ENCODE measurements at regions not wholly inside any gene's neighbourhood (a gene's known extent, or its start where the extent isn't known, plus 50 kb on each side); places are given as distances from the start of the nearest gene placed in this dataset.
"Not testable (repeated sequence)": the region's sequence is repeated elsewhere in the genome, so short reads cannot be mapped to it uniquely, and the experiment has no call there.

DNA sequence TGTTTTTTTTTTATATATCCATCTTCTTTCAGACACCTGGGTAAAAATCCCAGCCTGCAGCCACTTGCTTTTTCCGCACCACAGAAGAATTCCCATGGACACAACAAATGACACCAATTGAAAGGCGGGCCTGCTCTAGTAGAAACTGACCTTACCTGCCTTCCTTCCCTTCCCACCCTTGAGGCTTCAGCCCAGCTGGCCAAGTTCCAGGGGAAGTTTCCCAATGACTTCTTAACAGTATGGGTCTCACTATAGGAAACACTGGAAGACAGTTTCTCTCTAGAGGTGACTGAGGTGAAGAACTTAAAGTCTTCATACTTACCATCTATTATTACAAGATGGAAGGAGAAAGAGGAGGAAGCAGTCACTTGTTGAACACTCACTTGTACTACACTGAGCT is 714.2 kb upstream of the NR2F2 start:
- DNase-seq (ENCODE audit: low read depth) = no peak

DNA sequence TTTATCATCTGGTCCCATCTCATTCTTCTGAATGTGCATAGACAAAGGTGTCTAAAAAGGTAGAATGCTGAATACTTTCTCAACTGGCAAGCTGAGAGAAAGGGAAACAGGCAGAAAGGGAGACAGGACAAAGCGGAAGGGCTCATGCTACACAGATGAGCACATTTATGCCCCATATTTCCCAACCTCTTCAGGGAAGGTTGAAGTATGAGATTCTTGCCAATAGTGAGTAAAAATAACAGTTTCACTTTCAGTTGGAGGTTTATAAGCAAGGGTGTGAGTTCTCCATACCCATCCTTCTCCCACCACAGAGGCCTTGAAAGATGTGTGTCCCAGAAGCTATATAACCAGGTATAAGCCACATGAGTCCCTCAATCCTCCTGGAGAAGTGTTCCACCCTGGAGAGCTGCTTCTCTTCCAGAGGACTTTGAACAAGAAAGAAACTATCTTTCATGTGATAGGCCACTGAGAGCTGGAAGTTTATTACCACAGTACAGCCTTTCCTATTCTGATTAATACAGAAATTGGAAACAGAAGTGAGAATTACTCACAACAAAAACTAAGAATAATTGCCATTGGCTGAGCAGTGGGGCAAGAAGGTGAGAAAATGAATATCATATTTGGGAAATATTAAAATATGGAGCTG is 709.4 kb upstream of the NR2F2 start:
- no peak for DNase-seq (ENCODE audit: low read depth)

DNA sequence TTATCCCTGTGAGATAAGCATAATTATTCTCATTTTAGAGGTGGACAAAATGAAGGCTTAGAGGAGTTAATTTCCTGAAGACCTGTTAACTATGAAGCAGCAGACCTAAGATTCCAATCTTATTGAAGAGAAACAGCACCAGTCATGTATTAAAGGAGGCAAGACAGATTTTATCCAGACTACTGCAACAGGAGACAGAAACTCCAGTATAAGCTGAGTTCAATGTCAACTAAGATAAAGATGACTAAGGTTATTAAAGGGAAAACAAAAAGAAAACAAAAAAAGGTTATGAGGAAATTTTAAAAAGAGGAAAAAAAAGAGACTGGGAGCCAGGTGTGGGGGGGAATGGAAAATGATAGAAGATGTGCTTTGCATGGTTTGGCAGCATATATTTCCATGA is 707.7 kb upstream of the NR2F2 start:
- no peak for DNase-seq (ENCODE audit: low read depth)

DNA sequence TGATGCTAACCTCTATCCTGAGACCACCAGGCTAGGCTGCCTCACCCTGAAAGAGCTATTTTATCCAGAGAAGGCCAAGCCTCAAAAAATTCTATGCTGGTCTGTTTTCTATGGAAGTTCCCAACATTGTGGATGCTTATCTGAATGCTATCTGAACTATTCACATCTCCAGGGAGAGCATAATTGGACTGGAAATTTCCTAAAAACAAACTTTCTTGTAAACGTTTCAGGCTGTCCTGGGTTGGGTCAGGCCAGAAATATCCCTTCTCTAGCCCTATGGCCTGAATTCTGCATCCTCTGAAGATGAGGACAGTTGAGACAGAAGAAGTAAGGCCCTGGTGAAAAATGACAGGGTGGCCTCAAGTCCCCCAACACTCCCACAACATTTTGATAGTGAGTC is 706.4 kb upstream of the NR2F2 start:
- no peak for DNase-seq (ENCODE audit: low read depth)

DNA sequence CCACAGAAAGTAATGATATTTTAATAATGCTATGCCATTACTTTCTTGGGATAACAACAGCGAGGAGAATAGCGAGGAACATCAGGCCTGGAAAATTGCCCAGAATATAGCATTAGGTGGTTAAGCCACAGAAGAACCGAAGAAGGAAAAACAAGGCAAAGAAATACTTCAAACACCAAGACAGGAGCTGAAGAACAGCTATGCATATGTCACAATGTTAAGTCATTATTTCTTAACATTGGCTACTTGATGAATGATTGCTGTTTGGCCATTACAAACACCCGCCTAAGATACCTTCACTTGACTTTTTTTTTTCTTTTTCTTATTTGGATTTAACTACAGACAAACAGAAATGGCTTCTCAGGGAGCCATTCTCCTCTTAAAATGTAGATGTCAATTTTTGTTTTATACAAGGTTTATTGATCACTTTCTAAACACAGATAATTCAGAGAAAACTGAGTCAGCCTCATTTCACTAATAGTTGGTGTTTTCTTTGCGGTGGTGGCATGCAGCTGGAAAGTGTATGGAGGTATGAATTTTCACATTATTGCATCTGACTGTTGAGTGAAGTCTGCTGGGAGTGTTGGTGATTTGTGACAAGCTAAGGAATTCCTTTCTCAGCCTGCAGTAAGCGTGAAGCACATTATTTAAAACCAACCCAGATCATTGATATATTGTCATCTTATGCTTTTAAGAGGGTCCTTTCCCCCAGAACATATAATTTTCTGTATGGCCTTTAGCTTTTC is 705.7 kb upstream of the NR2F2 start:
- DNase-seq (ENCODE audit: low read depth) = no peak

DNA sequence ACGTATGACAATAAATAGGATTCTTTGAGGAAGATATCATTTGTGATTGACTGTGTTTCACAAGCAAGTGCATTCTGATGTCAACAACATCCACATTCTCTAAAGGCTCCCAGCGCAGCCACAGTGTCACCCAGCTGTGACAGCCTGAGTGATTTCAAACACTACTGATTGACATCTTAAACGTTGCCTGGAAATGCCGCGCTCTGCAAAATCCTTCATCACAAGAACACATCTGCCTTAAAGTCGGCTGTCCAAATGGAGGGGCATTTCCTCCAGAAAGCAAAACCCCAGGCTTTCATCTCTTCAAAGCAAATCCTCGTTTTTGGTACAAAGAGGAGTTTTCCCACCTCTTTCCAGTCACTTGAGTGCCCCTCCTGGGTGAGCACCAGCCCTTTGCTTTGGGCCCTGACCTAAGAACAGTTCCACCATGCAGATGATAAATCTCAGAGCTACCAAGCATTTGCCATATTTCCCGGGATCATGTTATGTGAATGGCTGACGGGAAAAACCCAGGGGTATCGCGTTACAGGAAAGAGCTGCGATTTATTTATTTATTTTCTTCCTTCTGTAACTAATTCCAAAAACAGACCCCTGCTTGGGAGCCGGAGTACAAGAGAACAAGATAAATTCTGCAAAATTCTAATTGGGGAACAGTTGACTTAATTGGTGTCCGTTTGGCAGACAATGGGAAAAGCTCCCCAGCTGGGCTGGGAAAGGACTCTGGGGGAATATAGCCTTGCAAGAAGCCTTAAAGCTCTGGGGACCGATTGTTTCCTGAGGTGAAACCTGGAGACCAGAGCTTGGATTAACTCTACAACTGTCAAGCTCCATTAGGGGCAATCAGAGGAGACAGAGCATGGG is 703.8 kb upstream of the NR2F2 start:
- DNase-seq (ENCODE audit: low read depth) = no peak

DNA sequence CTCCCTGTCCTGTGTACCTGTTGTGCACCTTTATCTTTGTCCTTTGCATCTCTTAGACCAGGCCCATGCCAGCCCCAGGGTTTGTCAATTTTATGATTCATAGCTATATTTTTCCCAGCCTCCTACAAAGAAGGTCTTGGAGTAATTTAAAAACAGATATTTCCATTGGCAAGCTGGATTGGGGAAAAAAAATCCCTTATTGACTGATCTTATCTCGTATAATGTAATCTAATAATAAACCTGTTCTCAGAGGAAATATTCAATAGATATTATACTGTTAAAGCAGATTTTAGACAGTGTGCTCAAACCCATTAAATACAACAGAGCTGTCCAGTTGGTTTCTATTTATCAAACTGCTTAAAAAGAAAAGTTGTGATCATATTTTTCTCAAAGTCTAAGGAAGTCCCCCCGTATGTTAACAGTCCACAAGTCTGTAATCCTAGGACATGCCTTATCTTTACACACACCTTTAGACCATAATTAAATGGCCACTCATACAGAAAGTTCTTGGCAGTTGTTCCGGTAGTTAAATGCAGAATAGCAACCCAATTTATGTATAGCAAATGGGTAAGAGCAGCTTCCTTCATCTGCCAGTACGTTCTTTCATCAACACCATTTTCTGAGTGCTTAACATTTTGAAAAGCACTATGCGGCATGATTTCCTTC is 700.9 kb upstream of the NR2F2 start:
- DNase-seq (ENCODE audit: low read depth) = no peak

DNA sequence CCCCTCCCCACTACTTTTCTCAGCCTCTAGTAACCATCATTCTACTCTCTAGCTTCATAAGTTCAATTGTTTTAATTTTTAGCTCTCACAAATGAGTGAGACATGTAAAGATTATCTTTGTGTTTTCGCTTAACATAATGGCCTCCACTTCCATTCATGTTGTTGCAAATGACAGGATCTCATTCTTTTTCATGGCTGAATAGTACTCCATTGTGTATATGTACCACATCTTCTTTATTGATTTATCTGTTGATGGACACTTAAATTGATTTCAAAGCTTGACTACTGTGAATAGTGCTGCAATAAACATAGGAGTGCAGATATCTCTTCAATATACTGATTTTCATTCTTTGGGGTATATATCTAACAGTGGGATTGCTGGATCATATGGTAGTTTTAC is 699.8 kb upstream of the NR2F2 start:
- no peak for DNase-seq (ENCODE audit: low read depth)

DNA sequence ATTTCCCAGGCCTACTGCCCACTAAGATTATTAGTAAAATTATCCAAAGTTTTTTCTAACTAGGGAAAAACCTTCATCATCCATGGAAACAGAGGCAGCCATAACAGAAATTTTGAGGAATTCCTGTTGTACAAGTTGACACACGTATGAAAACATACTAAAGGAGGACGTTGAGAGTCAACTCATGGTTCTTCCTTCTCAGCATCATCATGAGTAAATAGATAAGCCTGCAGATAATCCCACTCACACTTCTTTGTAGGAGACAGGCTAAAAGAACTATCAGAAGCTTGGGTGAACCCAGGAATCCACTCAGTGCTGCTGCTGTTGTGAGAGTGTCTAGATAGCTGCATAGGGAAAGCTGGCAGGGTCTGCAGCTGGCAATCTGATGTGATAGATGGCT is 694.8 kb upstream of the NR2F2 start:
- DNase-seq (ENCODE audit: low read depth) = no peak

DNA sequence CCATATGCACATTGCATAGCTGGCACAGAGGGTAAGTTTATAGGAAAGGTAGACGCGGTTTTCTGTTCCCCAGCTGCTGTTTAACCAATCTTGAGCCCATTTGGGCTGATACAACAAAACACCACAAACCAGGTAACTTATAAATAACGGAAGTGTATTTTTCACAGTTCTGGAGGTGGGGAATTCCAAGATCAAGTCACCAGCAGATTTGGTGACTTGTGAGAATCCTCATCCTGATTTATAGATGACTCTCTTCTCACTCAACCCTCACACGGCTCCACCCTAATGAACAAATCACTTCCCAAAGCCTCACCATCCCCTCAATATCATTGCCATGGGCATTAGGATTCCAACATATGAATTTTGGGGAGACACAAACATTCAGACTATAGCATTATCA is 694.4 kb upstream of the NR2F2 start:
- no peak for DNase-seq (ENCODE audit: low read depth)

DNA sequence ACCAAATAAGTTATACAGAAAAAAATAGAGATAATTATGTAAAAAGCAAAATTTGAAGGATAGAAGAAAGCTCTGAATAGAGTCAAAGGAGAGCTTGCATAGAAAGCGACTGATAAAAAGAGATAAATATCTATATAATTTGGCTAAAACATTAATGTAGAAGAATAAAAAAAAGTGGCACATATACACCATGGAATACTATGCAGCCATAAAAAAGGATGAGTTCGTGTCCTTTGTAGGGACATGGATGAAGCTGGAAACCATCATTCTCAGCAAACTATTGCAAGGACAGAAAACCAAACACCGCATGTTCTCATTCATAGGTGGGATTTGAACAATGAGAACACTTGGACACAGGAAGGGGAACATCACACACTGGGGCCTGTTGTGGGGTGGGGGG is 693.3 kb upstream of the NR2F2 start:
- not testable (repeated sequence) for DNase-seq (ENCODE audit: low read depth)

DNA sequence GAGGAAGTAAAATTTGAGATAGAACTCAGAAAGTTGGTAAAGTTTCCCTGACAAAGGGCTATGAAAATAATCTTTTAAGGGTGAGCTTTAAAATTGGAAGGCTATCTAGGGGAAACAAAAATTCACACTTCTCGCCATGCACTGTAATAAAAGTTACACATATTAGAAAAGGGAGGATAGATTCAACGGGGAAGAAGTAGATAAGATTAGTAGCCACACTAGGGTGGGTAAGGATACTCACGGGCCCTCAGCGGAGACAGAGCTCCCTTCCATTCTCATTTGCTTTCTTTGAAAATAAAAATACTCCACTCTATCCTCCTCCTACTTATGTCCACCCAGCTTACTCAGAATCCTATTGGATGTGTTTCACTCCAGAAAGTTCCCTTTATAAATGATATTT is 691.3 kb upstream of the NR2F2 start:
- no peak for DNase-seq (ENCODE audit: low read depth)

DNA sequence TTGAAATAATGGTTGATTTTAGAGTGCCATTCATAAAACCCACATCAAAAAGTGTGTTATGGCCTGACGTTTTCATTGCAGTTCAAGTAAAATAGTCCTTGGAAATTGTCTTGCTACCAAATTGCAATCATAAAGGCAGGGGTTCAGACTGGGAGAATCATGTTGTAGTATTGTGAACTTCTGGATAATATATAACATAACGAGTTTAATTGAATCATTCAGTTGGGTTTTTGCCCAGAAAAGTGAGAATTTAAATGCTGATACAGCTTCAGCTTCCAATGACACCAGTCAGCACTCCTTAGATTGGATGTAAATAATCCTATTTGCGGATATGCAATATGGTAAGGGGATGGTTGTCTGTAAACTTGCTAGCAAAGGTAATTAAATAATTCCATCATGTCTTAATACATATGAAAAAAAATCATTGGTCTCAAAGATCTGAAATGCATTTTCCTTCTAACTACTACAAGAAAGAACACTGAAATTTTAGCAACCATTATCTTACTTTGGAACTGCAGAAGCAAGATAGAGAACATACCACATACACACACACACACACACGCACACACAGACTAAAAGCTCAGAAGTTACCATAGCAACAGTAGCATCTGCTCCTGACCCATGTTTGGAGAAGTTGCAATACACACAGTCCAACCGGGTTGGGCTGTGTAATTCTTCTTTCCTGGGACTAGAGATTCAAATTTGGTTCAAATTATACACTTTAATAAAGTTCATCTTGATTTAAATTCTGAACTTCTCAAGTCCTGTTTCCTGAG is 686.2 kb upstream of the NR2F2 start:
- DNase-seq (ENCODE audit: low read depth) = no peak

DNA sequence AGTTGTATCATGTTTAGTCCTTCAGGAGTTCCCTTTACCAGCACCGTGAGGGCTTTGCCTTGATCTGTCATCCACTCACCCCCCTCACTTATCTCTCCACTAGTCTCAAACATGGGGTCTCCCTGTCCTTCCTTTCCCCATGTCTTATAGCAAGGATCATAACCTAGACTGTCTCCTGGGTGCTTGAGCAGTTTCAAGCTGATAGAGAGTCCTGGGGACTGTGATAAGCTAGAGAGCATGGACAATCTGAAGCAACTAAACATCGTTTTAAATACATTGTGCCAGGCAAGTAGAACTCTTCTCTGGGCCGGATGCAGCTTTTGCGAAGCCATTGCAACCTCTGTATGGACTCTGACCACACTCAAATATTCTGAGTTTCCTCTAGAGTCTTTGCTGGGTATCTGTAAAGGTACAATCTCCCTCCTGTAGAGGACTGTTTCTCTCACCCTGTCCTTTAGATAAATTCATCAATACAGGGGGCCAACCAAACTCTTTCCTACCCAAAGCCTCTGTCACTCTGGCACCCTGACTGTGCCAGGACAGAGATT is 684.6 kb upstream of the NR2F2 start:
- no peak for DNase-seq (ENCODE audit: low read depth)

DNA sequence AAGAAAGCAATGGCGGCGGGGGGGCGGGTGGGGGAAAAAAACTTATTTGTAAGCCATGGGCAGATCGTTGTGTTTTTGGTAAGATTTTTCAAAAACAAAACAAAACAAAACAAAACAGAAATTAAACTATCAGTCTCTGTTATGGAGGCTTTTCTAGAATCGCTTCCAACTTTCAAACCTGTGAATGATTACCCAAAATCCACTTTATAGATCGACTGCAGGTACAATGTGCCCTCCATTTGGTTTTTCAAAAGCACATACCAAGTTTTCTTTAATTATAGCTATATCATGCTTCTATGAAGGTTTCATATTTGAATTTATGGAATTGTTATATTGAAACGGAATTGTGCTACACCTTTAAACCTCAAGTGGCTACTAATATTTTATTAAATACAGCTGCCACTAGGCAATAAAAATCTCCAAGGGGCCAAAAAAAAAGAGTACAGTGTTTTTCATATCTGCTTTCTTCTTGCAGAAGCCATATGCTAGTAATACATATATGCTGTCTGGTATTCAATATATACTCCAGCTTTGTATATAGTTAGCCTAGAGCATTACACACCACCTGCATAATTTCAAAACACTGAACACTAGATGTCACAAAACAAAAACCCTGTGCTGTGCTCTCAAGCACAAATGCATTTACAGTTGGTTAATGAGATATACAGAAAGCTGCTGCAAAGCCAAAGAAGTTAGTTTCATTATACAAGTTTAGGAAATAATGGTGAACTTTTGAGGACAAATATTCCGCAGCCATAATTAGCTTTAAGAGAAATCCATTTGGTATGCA is 683.8 kb upstream of the NR2F2 start:
- DNase-seq (ENCODE audit: low read depth) = no peak

DNA sequence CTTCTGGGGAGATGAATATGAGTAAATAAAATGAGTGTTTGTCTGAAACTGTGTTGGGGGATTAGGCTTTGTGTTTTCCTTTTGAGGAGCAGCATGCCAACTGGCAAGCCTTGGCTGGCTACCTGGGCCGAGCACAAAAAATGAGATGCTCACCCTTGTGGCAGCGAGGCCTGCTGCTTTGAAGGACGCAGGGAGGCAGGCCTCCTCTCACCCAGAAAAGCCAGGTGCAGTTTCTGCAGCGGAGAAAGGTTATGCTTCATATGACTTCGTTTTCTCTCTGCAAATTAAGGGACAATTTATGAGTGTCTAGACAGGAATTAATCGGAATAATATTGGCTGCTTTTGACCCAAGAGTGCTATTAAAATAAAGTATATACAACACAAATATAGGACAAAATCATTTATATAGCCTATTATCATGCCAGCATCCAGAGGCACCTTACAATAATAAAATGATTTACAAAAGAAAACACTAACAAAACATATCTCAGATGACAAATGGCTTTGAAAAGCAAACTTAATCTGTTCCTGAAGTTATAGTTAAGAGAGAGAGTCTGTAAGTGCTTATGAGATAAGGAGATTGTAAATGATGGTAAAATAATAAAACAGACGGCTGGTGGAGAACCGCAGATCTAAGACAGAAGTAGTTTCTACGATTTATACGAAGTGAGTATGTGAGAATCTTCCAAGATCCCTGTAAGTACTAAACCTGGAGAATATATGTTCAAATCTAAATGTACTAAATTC is 682.8 kb upstream of the NR2F2 start:
- no peak for DNase-seq (ENCODE audit: low read depth)

DNA sequence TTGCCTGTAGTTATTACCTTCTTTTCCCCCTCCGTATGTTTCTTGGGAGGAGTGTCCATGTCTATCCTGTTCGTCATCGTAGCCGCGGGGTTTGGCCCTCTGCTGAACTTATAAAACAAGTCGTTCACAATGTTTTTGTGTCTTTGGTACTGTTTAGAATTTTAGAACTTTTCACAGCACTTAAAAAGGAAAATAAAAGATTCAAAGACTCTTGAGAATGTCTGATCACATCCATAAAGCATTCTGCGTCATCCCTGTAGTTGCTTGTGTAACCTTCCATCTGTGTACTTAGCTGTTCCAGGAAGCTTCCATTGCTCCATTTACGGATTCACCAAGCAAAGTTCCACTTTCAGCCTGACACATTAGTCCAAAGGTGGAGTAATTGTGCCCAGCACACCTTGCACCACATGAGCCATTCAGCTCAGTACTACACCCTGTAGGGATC is 677.1 kb upstream of the NR2F2 start:
- no peak for DNase-seq (ENCODE audit: low read depth)

DNA sequence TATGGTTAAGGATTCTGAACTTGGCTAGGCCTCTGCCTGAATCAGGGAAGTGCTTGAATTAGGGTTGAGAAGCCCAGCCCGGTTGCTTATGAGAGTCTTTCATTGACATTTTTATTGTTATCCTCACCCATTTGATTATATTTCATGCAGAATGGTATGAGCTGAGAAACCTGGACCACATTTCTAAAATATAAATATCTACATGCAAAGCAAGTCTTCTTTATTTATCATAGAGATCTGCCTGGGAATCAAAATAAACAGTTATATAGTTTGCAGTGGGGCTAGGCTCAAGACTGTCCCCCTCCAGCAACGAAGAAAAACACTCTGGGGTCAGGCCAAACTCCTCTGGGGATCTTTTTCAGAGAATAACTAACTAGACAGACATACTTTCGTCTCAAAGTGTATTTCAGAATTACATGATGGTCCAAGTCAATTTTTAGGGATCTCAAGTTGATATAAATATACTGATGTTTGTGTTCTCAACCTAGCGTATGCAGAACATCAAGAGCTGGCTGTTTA is 675.4 kb upstream of the NR2F2 start:
- no peak for DNase-seq (ENCODE audit: low read depth)

DNA sequence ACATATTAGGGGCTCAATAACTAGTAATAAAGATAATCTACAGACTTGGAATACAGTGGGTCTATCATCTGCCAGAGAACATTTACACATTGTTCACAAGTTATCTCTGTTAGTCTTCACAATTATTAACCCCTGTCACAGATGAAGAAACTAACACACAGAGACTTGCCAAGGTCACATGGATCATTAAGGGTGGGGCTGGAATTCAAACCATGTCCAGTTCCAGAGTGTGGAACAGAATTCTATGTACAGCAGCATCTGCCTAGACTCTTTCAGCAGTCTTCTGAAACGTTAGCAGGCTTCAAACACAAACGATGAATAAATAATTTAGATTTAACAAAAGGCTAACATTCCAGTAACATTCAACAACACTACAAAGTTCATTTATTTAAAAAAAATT is 673.9 kb upstream of the NR2F2 start:
- DNase-seq (ENCODE audit: low read depth) = no peak

DNA sequence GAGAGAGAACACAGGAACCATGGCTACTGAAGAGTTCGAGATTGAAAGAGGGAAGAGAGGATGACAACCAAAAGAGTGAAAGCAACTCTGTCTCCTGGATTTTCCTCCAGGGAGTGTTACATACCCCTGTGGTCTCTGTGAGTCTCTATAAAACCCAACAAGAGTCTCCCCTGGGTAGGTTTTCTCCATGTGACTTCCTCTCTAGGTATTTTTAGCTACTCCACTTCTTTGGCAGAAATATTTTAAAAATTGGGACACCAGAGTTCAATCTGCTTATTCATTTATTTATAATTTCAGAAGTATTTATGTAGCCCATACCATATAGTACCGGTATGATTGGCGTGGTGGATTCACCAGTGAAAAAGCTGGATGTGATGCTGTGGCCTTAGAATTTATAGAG is 671.7 kb upstream of the NR2F2 start:
- no peak for DNase-seq (ENCODE audit: low read depth)

Measured in T-helper 22 cell (primary cell).